Smooth muscle cell (in vitro differentiated cells): ENCODE measurements at regions not wholly inside any gene's neighbourhood (a gene's known extent, or its start where the extent isn't known, plus 50 kb on each side); places are given as distances from the start of the nearest gene placed in this dataset.

Experiments used
- DNase-seq: peaks from one replicate; lab custom pipeline; 2025; ENCODE audit not compliant: unreplicated experiment; lab: John Stamatoyannopoulos, UW
- H2AFZ ChIP-seq: fragments of 200-600 bp; sonication (generic); 2 replicates; pipeline ENCODE4 v1.6.0; 2016; ENCODE audit warnings: antibody characterized with exemption, low read depth, mild to moderate bottlenecking
- H3F3A ChIP-seq: fragments of 200-600 bp; sonication (generic); 2 replicates; pipeline ENCODE4 v1.6.0; 2017; ENCODE audit warnings: antibody characterized with exemption, low read depth
- H3K27ac ChIP-seq: fragments of 200-600 bp; sonication (generic); 2 replicates; pipeline ENCODE4 v1.5.1; 2016; ENCODE audit warnings: low read depth, mild to moderate bottlenecking
- H3K27me3 ChIP-seq: fragments of 200-600 bp; sonication (generic); 2 replicates; pipeline ENCODE4 v1.6.1; 2016; ENCODE audit warnings: low read depth, mild to moderate bottlenecking
- H3K36me3 ChIP-seq: fragments of 200-600 bp; sonication (generic); 2 replicates; pipeline ENCODE4 v1.5.1; 2016; ENCODE audit warnings: low read depth
- H3K4me1 ChIP-seq: fragments of 200-600 bp; sonication (generic); 2 replicates; pipeline ENCODE4 v1.5.1; 2016; ENCODE audit warnings: low read depth
- H3K4me2 ChIP-seq: fragments of 200-600 bp; sonication (generic); 2 replicates; pipeline ENCODE4 v1.6.0; 2016; ENCODE audit warnings: mild to moderate bottlenecking
- H3K4me3 ChIP-seq: fragments of 200-600 bp; sonication (generic); 2 replicates; pipeline ENCODE4 v1.5.1; 2016; ENCODE audit warnings: mild to moderate bottlenecking
- H3K79me2 ChIP-seq: fragments of 200-600 bp; sonication (generic); 2 replicates; pipeline ENCODE4 v1.6.0; 2016; ENCODE audit warnings: low read depth, mild to moderate bottlenecking
- H3K9ac ChIP-seq: fragments of 200-600 bp; sonication (generic); 2 replicates; pipeline ENCODE4 v1.6.0; 2016; ENCODE audit warnings: low read depth
- H3K9me3 ChIP-seq: fragments of 200-600 bp; sonication (generic); replicated peaks from 2 replicates; pipeline ENCODE4 v1.5.1; 2016; ENCODE audit warnings: low read depth
- H4K20me1 ChIP-seq: fragments of 200-600 bp; sonication (generic); 2 replicates; pipeline ENCODE4 v1.6.0; 2016; ENCODE audit warnings: low read depth
- WGBS: methylation state at CpG from one replicate; pipeline ENCODE4 v1.1.7; 2016; ENCODE audit warnings: low lambda C conversion rate; 5-methylcytosine and 5-hydroxymethylcytosine counted together
- TF ChIP-seq, protein P1 (sequence below): fragments of 200-600 bp; sonication (generic); IDR thresholded peaks from 2 replicates; pipeline ENCODE4 v1.5.1; 2017; ENCODE audit warnings: borderline replicate concordance, mild to moderate bottlenecking, antibody characterized with exemption; ENCODE audit not compliant: insufficient read depth, poor library complexity, severe bottlenecking

DNA sequence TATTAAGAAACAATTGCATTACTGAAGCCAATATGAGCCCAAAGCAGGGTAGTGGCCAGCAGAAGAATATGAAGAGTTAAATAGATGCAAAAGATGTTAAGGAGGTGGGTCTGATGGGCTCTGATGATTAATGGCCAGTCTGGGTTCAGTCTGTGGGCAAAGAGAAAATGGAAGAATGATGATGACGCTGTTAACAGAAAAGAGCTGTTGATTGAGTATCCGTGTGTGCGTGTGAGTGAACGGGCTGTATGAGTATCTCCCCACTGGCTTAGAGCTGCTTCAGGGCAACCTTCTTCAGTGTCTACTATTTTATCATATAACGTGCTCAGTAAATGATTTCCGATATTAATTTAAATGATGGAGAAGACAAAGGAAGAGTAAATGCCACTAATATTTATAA is 723.3 kb upstream of the MAP3K7 start:
- 93% methylated on average over 6 of the region's 6 CpGs for WGBS
- no peak overlapping the region for H3K9ac ChIP-seq
- H3K4me1 ChIP-seq, result no peaks in the 10 kb centered on the region
- TF ChIP-seq, protein P1, sequence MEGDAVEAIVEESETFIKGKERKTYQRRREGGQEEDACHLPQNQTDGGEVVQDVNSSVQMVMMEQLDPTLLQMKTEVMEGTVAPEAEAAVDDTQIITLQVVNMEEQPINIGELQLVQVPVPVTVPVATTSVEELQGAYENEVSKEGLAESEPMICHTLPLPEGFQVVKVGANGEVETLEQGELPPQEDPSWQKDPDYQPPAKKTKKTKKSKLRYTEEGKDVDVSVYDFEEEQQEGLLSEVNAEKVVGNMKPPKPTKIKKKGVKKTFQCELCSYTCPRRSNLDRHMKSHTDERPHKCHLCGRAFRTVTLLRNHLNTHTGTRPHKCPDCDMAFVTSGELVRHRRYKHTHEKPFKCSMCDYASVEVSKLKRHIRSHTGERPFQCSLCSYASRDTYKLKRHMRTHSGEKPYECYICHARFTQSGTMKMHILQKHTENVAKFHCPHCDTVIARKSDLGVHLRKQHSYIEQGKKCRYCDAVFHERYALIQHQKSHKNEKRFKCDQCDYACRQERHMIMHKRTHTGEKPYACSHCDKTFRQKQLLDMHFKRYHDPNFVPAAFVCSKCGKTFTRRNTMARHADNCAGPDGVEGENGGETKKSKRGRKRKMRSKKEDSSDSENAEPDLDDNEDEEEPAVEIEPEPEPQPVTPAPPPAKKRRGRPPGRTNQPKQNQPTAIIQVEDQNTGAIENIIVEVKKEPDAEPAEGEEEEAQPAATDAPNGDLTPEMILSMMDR, result no peak
- no peaks in the 10 kb centered on the region for H3K27me3 ChIP-seq
- H4K20me1 ChIP-seq, result no peaks in the 10 kb centered on the region
- no peaks in the 10 kb centered on the region for H3K79me2 ChIP-seq
- no peak overlapping the region for H3K27ac ChIP-seq
- DNase-seq, result no peak
- H3K4me2 ChIP-seq, result no peak overlapping the region
- no peaks in the 10 kb centered on the region for H3F3A ChIP-seq
- no peaks in the 10 kb centered on the region for H3K9me3 ChIP-seq
- no peaks in the 10 kb centered on the region for H3K36me3 ChIP-seq
- H2AFZ ChIP-seq, result no peak overlapping the region
- H3K4me3 ChIP-seq, result no peak overlapping the region

DNA sequence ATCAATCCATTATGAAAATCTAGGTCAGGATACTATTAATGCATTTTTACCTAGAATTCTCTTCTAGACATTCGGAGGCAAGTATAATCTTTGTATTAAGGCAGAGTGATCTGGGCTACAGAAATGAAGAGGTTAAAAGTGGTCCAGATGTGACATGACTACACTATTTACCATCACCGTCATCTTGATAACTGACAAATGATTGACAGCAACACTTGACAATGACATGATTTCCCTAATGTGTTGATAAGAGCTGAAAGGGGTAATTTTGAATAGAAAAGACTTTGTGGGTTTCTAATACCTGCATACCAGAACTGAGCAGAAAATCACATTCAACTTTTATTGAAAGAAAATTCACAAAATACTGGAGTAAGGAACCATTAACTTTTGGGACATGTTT is 718.9 kb upstream of the MAP3K7 start:
- H3K27me3 ChIP-seq, result no peaks in the 10 kb centered on the region
- no peaks in the 10 kb centered on the region for H4K20me1 ChIP-seq
- H3K4me2 ChIP-seq, result no peak overlapping the region
- H3K9me3 ChIP-seq, result no peaks in the 10 kb centered on the region
- no peak overlapping the region for H3K9ac ChIP-seq
- TF ChIP-seq, protein P1, result no peak
- H3K36me3 ChIP-seq, result no peaks in the 10 kb centered on the region
- H3K4me1 ChIP-seq, result no peaks in the 10 kb centered on the region
- no peaks in the 10 kb centered on the region for H3K79me2 ChIP-seq
- no peak overlapping the region for H3K4me3 ChIP-seq
- no peak for DNase-seq
- WGBS, result 77% methylated on average over 2 of the region's 2 CpGs
- H2AFZ ChIP-seq, result no peak overlapping the region
- H3K27ac ChIP-seq, result no peak overlapping the region
- H3F3A ChIP-seq, result no peaks in the 10 kb centered on the region

DNA sequence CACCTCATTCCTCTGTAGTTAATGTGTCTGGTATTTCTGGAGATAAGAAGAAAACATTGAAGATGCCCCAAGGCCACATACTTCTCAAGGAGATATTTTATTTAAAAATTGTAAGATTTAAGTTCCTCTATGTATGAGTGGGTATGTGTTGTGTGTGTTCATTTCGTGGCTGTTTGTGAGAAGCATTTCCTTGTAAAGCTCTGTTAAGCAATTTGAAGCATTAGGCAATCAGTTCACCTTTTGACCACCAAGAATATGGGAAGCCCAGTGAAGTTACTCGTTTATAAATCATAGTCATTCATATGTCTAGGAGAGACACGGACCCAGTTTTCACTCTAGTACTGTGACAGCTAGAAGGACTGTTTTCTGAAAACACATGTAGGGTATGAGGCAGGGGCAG is 717.6 kb upstream of the MAP3K7 start:
- WGBS, result 73% methylated on average over 3 of the region's 3 CpGs
- DNase-seq, result no peak
- no peak overlapping the region for H3K9ac ChIP-seq

DNA sequence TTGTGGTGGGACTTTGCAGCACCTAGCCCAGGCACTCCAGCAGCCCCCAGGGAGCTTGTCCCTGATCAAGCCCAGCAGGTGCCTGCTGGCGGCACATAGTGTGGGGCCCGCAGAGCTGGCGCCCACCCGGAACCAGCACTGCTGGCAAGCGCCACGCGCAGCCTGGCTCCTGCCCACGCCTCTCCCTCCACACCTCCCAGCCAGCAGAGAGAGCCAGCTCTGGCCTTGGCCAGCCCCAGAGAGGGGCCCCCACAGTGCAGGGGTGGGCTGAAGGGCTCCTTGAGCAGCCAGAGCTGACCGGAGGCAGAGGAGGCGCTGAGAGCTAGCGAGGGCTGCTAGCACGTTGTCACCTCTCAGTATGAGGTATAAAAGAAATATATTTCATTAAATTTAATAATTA is 716.5 kb upstream of the MAP3K7 start:
- no peaks in the 10 kb centered on the region for H3K79me2 ChIP-seq
- no peaks in the 10 kb centered on the region for H3F3A ChIP-seq
- DNase-seq, result no peak
- H4K20me1 ChIP-seq, result no peaks in the 10 kb centered on the region
- H3K4me3 ChIP-seq, result no peak overlapping the region
- TF ChIP-seq, protein P1, result no peak
- H3K4me2 ChIP-seq, result no peak overlapping the region
- no peaks in the 10 kb centered on the region for H3K9me3 ChIP-seq
- H3K4me1 ChIP-seq, result peaks cover 14% of the 10 kb centered on the region
- no peak overlapping the region for H2AFZ ChIP-seq
- H3K27ac ChIP-seq, result no peak overlapping the region
- WGBS, result 97% methylated on average over 12 of the region's 12 CpGs
- no peaks in the 10 kb centered on the region for H3K36me3 ChIP-seq
- no peak overlapping the region for H3K9ac ChIP-seq
- no peaks in the 10 kb centered on the region for H3K27me3 ChIP-seq

More for the DNA sequence above, 717.6 kb upstream of the MAP3K7 start:
- no peak overlapping the region for H3K4me3 ChIP-seq
- no peaks in the 10 kb centered on the region for H3F3A ChIP-seq
- peaks cover 5% of the 10 kb centered on the region for H3K4me1 ChIP-seq
- no peak overlapping the region for H2AFZ ChIP-seq
- no peak overlapping the region for H3K4me2 ChIP-seq
- no peaks in the 10 kb centered on the region for H3K9me3 ChIP-seq
- no peaks in the 10 kb centered on the region for H3K79me2 ChIP-seq
- no peak overlapping the region for H3K27ac ChIP-seq
- H3K36me3 ChIP-seq, result no peaks in the 10 kb centered on the region
- TF ChIP-seq, protein P1, result no peak
- H3K27me3 ChIP-seq, result no peaks in the 10 kb centered on the region
- H4K20me1 ChIP-seq, result no peaks in the 10 kb centered on the region
